GM19395 (cell line): ENCODE measurements at regions not wholly inside any gene's neighbourhood (a gene's known extent, or its start where the extent isn't known, plus 50 kb on each side); places are given as distances from the start of the nearest gene placed in this dataset.
"Not testable (repeated sequence)": the region's sequence is repeated elsewhere in the genome, so short reads cannot be mapped to it uniquely, and the experiment has no call there.

ENCODE experiments used
- ATAC-seq: cut with Tn5 transposase; IDR thresholded peaks from one replicate; pipeline ENCODE4 v1.9.1; 2021; ENCODE audit warnings: mild to moderate bottlenecking, moderate library complexity; ENCODE audit not compliant: unreplicated experiment

GRCh38 chr1:189216886-189217285 lies 1260.8 kb downstream of the BRINP3 start:
- no peak for ATAC-seq

DNA sequence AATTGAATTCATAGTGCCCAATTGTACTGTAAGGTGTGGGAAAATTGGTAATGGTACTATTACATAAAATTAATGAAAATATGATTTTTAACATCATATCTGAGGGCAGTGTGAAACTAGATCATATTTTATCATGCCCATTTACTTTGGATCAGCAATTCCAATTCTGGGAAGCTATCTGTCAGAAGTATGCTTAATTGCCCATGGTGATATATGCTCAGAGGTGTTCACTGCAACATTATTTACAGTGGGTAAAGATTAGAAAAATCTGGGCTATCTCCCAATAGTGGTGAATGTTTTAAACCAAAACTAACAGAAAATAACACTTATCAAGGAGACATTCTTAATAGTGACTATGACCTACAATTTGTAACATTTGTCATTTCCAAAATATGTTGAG lies 1260.0 kb downstream of the BRINP3 start:
- no peak for ATAC-seq

GRCh38 chr1:189220750-189221149 lies 1256.9 kb downstream of the BRINP3 start:
- ATAC-seq, result no peak

- ATAC-seq, result not testable (repeated sequence)
Measured at GRCh38 chr1:189225794-189226145, 1251.9 kb downstream of the BRINP3 start.

DNA sequence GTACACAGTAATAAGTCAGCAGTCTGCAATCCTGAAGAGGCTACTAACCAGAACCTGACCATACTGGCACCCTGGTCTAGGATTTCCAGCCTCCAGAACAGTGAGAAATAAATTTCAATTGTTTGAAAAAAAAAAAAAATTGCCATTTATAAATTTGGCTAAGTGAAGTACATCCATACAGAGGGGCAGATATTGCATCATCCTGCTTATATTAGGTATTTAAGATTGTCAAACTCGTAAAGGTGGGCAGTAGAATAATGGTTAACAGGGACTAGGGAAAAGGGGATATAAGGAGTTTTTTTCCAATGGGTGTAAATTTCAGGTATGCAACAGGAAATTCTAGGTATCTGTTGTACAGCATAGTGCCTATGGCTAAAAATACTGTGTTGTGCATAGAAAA lies 1250.9 kb downstream of the BRINP3 start:
- no peak for ATAC-seq

DNA sequence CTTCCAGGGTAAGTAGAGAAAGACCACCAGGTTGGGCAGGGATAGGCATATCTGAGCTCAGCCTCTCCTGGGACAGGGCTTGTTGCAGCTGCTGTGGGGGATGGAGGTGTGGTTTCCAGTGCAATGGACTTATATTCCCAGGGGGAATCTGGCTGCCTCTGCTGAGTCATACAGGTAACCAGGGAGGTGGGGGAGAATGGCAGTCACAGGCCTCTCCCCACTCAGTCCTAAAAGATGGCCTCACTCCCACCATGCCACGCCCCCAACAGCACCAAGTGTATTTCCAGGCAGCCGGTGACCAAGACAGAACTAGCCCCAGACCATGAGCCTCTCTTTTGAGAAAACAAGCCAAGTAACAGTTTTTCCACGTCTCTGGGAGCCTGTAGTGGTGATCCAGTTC lies 1240.7 kb downstream of the BRINP3 start:
- no peak for ATAC-seq

DNA sequence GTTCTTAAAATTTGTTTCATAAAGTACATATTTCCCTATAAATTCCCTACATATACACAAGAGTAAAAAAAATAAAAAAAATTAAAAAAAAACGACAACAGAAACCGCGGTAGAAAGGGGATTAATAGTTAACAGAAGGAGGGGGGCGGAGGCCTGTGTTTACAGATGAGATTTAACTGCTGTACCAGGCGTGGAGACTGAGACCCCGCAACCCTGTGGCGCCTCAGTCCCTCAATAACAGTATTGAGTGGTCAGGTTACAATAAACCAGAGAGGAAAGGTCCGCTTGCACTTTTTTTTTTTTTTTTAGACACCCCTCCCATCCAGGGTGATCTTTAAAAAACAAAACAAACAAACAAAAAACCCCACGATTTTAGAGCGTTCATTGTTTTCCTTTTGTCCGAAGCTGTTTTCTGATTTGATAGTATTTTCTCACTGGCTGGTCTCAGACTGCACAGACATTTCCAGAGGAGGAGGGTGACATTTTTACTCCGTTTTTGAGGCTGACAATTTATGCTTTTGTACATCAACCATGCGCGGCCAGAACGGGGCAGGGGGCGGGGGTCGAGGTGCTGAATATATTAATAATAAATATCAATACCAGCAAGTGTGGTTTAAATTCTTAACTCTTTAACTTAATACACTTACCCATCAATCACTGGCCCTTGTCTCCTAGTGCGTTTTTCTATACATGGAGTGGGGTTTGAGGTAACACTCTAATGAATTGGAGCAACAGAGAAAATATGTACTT lies 1223.9 kb downstream of the BRINP3 start:
- ATAC-seq, result no peak

GRCh38 chr1:189261128-189261527 lies 1216.5 kb downstream of the BRINP3 start:
- ATAC-seq, result not testable (repeated sequence)

- ATAC-seq, result no peak
Measured at GRCh38 chr1:189269011-189269410, 1208.7 kb downstream of the BRINP3 start.

DNA sequence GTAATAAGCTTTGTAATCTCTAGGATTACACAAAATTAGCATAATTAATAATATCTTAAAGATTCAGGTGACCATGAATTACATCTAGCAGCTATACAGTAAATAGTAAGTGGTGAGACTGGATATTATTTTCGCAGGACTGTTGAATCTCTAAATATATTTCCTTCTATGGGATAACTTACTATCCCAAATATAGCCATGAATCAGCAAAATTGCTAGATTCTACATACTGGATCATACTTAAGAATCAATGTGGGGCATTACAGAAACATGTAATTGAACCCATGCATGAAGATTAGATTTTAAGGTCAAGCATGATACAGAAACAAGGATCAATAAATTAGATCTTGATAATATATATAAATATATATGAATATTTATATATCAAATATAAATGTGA lies 1203.4 kb downstream of the BRINP3 start:
- ATAC-seq, result no peak

DNA sequence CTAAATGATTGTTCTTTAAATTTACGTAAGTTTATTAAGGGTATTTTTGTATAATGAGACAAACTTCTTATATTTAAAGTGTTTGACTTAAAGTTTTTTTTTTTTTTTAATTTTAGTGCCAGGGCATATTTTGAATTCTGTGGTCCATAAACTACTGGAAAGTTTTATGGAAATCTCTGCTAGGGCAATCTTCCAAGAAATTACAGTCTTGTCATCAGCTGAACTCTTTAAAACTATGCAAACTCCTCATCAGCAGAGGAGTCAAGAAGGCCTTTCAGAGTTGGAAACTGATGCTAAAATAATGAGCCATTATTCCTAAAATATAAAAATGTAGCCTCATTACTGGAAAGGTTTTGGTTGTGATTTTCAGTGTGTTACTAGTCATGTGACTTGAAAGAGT lies 1201.9 kb downstream of the BRINP3 start:
- ATAC-seq, result no peak

DNA sequence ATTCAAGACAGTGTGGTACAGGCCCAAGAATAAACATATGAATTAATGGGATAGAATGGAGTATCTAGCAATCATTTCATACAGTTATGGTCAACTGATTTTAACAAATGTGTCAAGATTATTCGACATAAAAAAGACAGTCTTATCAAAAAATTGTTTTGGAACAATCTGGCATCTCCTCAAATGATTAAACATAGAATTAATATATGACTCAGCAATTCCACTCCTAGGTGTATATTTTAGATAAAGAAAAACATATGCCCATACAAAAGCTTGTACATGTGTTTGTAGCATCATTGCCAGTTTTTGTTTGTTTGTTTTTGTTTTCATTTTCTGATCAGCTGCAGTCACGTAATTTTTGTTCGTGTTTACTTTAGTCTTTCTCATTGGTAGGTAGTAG lies 1188.3 kb downstream of the BRINP3 start:
- no peak for ATAC-seq

- no peak for ATAC-seq
Measured at GRCh38 chr1:189301235-189301634, 1176.4 kb downstream of the BRINP3 start.

GRCh38 chr1:189305279-189305678 lies 1172.4 kb downstream of the BRINP3 start:
- no peak for ATAC-seq

DNA sequence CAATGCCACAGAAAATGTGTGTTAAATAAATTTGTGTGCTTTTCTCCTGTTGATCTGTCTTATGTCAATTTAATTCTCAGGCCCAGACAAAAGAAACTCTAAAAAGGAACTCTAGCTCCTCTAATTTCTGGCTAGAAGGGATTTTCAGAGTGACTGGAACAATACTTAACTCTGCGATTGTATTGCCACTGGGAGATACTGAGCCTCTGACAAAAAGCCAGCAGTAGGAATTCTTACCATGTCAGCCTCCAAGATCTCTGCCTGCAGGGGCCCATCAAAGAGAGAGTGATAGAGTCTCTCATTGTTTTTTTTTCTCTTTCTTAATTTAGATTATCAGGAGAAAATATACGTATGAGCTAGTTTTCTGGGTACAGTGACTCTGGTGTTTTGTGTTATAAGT lies 1165.7 kb downstream of the BRINP3 start:
- no peak for ATAC-seq

DNA sequence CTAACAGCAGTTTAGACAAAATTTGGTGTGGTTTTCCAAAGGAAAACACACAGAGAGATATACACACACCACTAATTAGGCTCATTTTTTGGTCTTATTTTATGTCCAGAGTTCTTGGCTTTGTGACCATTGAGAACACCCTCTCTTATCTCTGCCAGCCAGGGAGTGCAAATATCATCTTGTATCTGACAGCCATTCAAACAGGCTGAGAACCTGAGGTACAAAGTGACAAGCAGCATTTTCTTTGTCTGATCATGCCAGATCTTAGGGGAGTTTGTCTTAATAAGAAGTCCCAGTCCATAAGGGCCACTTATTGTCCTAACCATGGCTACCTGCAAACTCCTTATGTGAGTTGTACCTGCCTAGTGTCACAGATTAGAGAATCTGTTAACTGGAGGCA lies 1165.2 kb downstream of the BRINP3 start:
- ATAC-seq, result no peak

DNA sequence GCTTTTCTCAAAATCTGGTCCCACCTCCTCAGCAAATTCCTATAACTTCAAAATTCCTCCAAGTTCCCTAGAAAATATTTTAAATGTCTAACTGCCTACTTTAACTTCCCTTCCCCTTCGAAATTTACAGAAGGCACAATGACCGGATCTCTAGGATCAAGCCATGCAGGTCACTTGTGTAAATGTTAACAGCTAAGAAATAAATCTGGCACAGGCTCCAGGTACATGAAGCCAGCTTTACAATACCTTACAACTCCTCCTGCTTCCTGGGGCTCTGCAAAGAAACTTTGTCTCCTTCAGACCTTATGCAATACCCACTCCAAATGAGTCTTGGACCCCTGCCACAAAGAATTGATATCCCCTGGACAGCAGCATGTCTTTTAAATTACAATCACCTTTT lies 1164.2 kb downstream of the BRINP3 start:
- no peak for ATAC-seq

- no peak for ATAC-seq
Measured at GRCh38 chr1:189315035-189315901, 1162.4 kb downstream of the BRINP3 start.

DNA sequence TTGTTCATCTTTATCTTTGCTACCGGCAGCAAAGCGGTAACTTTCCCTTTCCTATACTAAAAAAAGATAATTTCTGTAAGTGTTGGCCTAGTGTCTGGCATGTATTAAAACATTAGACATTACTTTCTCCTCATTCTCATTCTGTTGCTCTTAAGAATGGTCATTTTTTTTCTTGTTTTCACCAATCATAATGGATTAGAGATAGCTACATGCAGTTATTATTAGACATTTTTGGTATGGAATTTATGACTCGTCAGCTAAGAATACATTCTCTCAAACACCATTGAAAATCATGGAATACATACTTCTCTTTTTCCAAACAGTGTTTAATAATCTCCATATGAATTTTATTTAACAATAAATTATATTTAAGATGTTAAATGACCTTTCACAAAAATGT lies 1154.6 kb downstream of the BRINP3 start:
- ATAC-seq, result no peak

- not testable (repeated sequence) for ATAC-seq
Measured at GRCh38 chr1:189331071-189331470, 1146.6 kb downstream of the BRINP3 start.

GRCh38 chr1:189336115-189337100 lies 1141.3 kb downstream of the BRINP3 start:
- ATAC-seq, result no peak
